ENCODE measurements at regions not wholly inside any gene's neighbourhood (a gene's known extent, or its start where the extent isn't known, plus 50 kb on each side); places are given as distances from the start of the nearest gene placed in this dataset.
"Not testable (repeated sequence)": the region's sequence is repeated elsewhere in the genome, so short reads cannot be mapped to it uniquely, and the experiment has no call there.

DNA sequence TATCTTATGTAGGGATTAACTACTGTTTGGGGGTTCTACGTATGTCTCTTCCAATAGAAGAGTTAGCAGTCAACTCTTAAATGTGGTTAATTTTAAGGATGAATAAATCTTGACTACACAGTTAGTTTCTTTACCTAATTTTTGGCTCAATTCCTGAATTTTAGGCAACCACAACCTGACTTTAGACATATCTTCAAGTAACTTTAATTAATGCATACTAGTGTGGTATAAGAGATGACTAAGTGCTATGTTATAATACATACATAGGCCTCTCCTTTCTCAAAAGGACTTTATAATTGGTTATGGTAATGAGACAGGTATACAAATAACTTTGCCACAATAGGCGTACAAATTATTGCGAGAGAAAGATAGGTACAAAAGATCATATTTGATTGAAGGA lies 312.0 kb downstream of the IRS1 start:
- DNase-seq (ENCODE audit: insufficient read length, low spot score) (no peak), FAIRE-seq (no peak)

DNA sequence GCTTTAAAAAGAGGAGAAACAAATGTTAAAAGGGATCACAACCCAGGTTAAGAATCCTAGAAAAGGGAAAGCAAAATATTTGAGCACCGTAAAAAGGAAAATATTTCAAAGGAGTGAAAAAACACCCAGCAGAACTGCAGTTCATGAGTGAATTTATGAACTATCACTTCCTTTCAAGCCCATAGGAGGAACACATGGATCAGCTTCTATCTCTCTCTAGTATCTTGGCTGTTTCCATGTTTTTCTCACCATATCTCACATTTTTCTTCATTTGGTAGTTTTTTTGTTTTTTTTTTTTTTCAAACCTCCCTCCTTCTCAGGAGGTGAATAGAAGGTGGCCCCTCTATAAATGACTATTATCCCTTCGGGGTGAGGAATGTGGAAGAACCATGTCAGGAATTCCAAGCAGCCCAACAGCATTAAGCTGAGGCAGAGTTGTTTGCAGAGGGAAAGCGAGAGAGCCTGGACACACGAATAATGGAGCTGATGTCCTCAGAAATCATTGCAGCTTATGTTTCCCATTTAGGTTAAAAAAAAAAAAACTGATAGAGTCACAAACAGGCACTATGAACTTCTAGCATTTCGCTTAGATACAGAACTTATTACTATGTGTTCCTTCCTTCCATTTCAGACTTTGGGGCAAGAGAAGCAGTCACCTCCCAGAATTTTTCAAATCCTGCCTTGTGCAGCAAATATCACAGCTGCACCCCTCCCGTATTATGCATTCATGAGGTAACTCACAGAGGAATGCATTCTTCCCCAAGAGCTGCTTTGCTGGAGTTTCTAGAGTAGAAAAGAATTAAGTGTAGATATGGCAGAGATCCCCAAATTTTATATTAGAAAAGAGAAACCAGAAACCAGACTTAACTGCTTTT lies 315.6 kb downstream of the IRS1 start:
- FAIRE-seq: no peak
- DNase-seq (ENCODE audit: insufficient read length, low spot score): peak; percentile 37

DNA sequence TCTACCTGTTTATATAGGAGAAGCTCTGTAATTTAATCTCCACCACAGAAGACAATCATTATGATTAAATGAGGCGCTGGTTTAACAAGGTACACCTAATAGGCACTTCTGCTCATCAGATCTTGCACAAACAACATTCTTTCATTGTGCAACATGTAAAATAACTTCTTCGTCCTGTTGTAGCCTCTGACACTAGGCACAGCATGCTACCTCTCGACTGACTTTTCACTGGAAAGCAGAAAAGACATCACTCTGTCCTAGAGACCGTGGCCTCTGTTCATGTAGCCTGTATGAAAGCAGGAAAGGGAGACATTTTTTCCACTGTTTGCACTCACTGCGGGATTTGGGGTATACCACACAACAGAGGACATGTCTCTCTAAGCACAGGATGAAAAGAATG lies 316.5 kb downstream of the IRS1 start:
- FAIRE-seq (peak; percentile 36), DNase-seq (ENCODE audit: insufficient read length, low spot score) (no peak)

DNA sequence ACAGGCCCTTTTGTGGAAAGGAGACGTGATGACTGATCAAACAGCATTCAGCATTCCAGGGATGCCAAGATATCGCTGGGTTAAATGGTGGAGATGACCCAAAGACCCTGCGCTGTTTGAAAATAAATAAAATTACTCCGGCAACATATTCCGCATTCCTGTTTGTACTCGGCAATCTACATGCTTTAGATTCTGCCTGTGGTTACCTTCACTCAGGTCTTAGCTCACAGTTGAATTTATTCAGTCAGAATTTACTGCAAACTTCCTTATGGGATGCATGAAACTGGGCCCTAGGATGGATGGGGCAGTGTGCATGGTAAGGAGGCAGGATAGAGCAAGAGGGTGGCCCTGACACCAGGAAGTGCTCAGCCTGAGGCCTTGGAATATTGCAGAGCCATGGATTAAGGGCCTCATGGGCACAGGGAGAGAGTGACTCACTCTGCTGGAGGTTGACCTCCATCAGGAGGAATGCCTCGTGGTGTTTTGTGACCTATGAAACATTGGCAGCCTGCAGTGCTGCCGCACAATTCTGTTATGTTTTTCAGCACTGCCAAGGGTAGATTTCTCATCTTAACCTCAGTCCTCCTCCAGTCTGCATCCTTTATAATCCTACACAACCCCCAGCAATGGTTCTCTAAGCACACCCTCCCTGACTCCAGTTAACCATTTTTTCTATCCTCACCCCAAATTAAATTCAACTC lies 321.4 kb downstream of the IRS1 start:
- peak; percentile 97 for FAIRE-seq
- DNase-seq (ENCODE audit: insufficient read length, low spot score): peak; percentile 72

DNA sequence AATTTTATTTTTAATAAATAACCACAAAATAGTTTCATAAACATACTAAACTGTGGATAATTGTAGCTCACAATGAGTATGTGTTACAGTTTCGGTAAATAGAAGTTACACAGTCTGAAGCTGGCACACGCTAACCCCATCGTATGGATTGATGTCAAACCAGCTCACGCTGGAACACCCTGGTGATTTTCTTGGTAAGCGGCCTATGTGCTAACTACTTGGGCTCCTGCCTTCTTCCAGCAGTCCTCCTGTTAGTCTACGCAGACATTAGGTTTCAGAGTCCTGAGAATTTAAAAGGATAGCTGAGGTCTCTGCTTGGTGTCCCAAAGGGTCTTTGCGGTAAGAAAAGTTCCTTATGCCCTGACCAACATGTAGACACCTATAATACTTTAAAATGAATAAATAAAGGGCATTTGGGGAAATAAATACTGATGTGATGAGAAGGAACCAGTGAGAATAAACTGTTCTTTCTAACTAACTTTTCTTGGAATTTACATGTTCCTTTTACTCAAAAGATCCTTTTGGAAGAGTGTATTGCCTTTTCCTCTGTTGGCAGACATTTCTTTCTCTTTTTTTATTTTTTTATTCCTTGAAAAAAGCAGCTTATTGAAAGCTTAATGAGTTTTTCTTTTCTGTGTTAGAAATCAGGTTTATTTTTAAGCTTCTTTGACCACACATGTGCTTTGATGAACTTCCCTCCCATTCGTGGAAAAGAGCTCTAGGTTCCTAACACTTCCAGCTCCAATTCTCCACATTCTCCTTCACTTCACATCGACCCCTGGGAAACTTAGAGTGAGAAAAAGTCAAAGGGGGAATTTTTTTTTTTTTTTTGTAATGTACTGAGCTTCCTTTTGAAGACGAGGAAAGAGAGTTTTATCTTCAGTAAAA lies 322.2 kb downstream of the IRS1 start:
- no peak for DNase-seq (ENCODE audit: insufficient read length, low spot score)
- no peak for FAIRE-seq

DNA sequence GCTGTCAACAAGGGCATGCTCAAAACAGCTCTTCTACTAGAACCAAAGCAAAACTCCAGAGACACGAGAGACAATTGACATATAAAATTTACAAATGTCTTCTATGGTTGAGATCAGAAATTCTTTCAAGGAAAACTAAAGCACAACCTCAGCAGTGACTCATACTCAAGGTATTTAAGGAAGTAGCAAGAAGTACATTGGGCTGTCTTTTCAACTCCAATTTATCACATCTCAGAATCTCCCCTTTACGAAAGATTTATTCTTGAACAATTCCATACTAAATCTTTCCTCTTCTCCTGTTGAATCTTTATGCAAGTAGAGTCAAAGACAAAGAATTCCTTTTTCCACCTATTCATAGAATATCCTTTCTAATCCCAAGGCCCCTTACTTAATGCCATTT lies 324.0 kb downstream of the IRS1 start:
- FAIRE-seq (peak; percentile 28), DNase-seq (ENCODE audit: insufficient read length, low spot score) (peak; percentile 45)

DNA sequence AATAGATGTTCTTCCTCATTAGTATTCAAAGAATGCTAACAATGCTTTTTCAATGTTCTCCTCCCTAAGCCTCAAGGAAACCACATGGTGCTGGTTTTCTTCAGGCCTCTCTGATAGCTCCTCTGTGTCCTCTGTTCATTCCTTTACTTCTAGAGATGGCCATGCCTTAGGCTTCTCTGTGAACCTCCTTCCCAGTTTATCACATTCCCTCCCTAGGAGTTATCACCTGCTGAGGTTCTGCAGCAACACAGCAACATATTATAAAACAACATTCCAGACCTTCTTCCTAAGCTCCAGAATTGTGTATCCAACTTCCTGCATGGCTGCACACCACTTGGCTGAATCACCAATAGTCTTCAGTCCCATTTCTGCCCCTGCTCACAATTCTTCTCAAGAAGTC lies 325.5 kb downstream of the IRS1 start:
- no peak for FAIRE-seq

DNA sequence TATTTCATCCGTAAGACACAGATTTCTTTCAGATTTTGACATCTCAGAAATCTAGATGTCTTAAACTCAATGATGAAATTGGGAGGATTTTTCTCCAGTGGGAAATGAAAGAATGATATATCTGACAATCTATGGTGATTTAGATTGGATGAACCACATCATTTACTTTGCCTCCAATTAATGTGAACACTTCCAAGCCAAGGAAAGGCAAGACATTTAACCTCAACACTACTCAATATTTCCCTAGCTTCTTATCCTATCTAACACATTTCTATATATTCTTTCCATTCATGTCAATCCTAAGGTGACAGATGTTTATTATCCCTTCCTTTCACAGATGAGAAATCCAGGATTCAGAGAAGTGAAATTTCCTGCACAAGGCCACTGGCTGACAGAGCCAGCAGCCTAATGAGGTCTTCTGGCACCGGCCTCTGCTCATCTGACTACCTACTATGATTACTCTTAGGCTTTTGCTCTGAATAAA lies 327.6 kb downstream of the IRS1 start:
- DNase-seq (ENCODE audit: insufficient read length, low spot score) (no peak), FAIRE-seq (no peak)

More for the DNA sequence above, 325.5 kb downstream of the IRS1 start:
- DNase-seq (ENCODE audit: insufficient read length, low spot score): no peak

DNA sequence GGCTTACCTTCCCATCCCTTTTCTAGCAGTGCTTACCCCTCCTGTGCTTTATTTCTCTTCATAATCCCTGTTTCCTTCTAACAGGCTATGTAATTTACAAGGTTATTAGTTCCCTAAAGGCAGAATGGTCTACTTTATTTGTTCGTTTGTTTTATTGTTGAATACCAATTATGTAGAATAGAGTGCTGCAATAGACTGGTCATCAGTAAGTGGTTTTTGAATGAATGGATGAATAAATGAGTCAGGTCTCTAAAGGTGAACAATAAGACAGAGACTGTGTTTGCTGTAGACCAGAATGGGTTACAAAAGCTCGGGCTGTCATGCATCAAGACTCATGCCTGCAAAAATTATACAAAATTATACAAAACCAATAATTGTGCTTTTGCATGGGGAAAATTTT lies 332.0 kb downstream of the IRS1 start:
- FAIRE-seq (no peak), DNase-seq (ENCODE audit: insufficient read length, low spot score) (no peak)

DNA sequence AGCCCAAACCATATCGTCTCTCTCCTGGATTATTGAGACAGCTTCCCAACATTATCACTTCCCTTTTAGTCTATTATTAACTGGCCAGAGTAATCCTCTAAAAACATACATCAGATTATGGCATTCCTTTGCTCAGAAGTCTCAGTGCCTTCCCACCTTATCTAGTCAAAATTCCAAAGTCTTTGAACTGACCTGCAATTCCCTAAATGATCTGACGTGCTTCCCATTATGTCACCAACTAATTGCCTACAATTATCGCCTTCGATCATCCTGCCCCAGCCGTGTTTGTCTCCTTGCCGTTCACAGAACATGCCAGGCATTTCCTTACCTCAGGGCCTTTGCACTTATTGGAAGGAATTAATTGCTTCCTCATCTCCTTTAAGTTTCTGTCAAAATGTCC lies 332.4 kb downstream of the IRS1 start:
- no peak for FAIRE-seq
- no peak for DNase-seq (ENCODE audit: insufficient read length, low spot score)

DNA sequence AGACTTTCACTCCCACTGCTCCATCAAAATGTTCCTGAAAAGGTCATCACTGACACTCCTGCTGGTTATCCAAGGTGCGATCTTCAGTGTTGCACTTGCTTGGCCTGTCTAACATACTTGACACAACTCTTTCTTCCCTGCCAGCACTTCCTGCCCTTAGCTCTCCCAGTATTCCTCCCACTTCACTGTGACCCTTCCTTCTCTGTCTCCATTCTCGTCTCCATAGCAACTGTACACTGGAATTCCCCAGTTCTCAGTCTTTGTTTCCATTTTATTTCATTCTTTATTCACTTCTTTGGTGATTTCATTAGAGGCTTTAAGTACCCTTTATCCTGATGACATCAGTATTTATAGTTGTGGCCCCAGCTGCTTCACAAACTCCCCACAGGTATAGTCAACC lies 333.0 kb downstream of the IRS1 start:
- DNase-seq (ENCODE audit: insufficient read length, low spot score) (no peak), FAIRE-seq (no peak)

DNA sequence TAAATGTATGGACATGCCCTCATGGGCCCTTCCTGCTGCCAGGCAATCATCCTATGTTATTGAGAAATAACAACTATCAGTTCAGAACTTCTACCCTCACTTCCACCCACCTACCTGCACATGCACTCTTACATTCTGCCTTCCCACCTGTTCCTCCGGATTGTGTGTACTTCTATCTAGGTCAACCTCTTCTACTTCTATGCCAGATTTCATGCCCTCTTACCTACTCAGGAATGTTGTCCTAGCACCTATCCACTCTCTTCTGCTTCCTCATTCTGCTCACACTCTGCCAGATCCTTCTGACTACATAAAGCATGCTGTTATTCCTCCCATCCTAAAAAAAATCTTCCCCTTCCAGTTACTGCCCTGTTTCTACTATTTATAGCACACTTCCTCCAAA lies 333.5 kb downstream of the IRS1 start:
- no peak for DNase-seq (ENCODE audit: insufficient read length, low spot score)
- FAIRE-seq: no peak

DNA sequence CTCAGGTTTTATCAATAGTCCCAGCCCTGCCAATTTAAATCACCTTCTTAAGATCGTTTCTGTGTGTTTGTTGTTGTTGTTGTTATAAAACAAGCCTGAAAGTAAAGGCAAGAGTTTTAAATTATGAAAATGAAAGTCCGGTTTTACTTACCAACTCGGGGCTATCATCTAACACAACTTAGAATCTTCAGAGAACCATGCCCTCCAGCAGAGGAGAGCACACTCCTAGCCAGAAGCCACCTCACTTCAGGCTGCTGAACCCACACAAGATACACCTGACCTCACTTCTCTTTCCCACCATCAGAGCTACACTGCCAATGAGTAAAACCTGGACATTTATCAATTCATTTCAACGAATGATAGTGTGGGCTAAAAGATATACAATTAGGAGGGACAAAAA lies 335.2 kb downstream of the IRS1 start:
- DNase-seq (ENCODE audit: insufficient read length, low spot score) (no peak), FAIRE-seq (no peak)

DNA sequence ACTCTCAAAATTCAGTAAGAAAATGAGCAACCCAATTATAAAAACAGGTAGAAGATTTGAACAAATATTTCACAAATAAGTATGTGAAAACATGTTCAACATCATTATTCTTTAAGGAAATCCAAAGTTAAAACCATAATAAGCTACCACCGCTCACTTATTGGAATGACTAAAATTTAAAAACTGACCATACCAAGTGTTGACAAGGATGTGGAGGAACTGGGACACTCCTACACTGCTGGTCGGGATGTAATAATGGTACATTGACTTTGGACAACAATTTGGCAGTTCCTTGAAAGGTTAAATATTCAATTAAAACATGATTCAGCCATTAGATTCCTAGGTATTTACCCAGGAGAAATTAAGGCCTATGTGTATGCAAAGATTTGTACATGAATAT lies 336.5 kb downstream of the IRS1 start:
- FAIRE-seq: no peak

DNA sequence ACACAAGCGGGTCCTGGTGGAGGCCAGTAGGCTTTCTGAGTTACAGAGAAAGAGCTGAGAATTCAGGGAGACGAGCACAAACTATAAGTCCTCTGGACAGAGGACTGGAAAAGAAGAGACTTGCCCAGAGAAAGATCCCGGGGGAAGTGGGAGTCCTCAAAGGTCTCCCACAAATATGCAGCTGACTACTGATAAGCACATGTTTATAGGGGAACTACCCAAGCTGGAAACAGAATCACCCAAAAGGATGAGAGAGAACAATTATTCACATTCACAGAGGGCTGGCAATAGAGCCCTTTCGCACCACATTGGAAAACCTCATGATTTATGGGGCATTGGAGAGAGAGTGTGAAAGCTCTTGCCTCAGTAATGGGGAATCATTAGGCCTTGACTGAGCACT lies 337.6 kb downstream of the IRS1 start:
- FAIRE-seq (no peak), DNase-seq (ENCODE audit: insufficient read length, low spot score) (no peak)

More for the DNA sequence above, 336.5 kb downstream of the IRS1 start:
- no peak for DNase-seq (ENCODE audit: insufficient read length, low spot score)

DNA sequence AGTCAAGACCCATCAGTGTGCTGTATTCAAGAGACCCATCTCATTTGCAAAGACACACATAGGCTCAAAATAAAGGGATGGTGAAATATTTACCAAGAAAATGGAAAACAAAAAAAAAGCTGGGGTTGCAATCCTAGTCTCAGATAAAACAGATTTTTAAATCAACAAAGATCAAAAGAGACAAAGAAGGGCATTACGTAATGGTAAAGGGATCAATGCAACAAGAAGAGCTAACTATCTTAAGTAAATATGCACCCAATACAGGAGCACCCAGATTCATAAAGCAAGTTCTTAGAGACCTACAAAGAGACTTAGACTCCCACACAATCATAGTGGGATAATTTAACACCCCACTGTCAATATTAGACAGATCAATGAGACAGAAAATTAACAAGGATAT lies 343.5 kb downstream of the IRS1 start:
- DNase-seq (ENCODE audit: insufficient read length, low spot score); FAIRE-seq: not testable (repeated sequence)

DNA sequence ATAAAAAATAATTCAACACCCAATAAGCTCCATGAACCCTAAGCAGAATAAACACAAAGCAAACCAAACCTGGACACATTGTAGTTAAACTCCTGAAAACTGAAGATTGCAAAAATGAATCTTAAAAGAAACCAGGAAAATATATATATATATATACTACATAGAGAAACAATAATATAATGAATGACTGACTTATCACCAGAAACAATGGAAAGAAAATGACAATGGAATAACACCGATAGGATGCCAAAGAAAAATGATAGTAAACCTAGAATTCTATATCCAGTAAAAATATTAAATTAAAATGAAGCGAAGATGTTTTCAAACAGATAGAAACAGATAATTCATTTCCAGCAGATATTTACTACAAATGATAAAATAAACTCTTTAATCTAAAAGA lies 346.9 kb downstream of the IRS1 start:
- FAIRE-seq (no peak), DNase-seq (ENCODE audit: insufficient read length, low spot score) (no peak)

DNA sequence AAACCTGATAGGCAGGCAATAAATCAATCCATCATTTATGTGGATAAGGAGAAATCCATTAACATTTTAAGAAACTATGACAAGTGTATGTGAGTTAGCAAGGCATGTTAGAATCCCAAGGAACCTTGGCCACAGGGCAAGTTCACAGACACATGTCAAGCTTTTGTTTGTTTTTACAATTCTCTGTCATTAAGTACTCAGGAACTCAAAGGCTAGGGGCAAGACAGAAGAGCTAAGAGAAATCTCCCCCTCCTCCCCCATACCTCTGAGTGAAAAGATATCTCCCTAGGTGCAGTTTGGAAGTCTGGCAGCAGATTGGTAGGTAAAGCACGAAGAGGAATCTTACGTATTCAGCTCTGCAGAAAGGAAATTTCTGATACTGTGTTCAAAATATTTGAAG lies 348.1 kb downstream of the IRS1 start:
- DNase-seq (ENCODE audit: insufficient read length, low spot score) (no peak), FAIRE-seq (no peak)

DNA sequence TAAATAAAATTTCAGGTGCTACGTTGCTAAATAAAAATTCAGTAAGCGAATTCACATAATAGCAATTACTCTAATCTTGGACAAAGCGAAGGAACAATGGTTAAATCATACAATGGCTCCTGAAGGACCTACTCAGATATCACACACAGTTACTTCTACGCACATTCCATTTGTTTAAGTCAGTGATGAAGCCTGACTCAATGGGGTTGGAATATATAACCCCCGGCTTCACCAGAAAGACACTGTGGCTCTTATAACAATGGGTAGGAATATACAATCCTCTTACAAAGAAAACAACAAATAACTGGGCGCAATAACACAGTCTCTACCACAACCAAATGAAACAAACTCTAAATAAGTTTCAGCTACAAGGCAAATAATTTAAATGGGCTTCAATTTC lies 349.5 kb downstream of the IRS1 start:
- DNase-seq (ENCODE audit: insufficient read length, low spot score) (no peak), FAIRE-seq (no peak)

DNA sequence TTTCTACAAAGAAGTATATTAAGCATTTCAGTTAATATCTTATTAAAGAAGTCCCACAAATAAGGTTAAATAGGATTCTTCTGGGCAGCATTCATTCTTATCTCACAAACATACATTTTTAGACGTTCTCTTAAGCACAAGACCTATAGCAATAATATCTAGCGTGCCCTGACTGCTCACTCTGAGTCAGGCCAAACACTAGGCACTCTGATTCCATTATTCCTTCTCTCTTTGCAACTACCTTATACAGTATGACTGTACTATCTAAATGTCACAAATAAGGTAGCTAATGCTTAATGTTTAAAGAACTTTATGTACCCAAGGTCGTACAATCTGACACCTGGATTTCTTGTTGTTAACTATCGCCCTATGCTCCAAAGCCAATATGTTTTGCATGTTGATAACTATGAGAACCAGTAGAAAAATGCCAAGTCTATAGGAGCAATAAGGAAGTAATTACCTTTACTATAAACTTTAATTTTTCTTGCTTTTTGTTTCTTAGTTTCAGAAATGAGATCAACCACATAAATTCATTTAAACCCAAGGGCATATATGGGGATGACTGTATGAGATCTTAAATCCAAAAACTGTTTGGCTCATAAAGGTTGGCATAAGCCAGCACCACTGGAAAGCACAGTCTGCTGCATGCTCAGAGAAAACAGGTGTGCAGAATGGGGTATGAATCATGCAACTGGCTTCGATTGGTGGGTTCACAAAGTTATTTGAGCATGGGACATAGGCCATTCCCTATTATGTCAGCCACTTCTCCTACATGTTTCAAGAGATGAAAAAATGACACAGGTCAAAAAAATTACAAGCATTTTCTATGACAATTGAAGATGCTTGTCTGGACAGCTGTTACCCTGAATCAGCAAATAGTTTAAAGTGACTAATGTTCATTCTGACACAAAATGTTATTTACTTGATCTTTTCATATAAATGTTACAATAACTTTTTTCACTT lies 352.0 kb downstream of the IRS1 start:
- peak; percentile 37 for DNase-seq (ENCODE audit: insufficient read length, low spot score)
- FAIRE-seq: peak; percentile 40

Data from HTR-8/SVneo (cell line).